Omental fat pad (tissue), 3 donors: ENCODE measurements at regions not wholly inside any gene's neighbourhood (a gene's known extent, or its start where the extent isn't known, plus 50 kb on each side); places are given as distances from the start of the nearest gene placed in this dataset.

Experiments
- ATAC-seq: fragments of 150-250 bp; one replicate; pipeline ENCODE4 v1.9.1; 2016; ENCODE audit warnings: mild to moderate bottlenecking, moderate library complexity; ENCODE audit not compliant: low FRiP score
- DNase-seq: peaks from one replicate; pipeline ENCODE4 v3.0.0-alpha.2; 2019; ENCODE audit warnings: low spot score
- CTCF ChIP-seq, 3 donors: fragments of 450-650 bp; IDR thresholded peaks; one replicate each; pipeline ENCODE4 v1.5.1; 2016 to 2017; ENCODE audit warnings: antibody characterized with exemption in 3 of 3, mild to moderate bottlenecking in 3 of 3, moderate library complexity in 2 of 3

- no peak for TF ChIP-seq CTCF (IDR thresholded peaks at IDR 0.05)
- DNase-seq (no peak), ATAC-seq (no peak)
Measured at GRCh38 chrX:109928596-109929335, 74.1 kb upstream of the TMEM164 start.

- ATAC-seq = no peak
- no peak for TF ChIP-seq CTCF (IDR thresholded peaks at IDR 0.05)
- no peak for DNase-seq
Measured at GRCh38 chrX:109931677-109932076, 71.2 kb upstream of the TMEM164 start.

GRCh38 chrX:109934434-109934833 is 68.5 kb upstream of the TMEM164 start:
- no peak for TF ChIP-seq CTCF (IDR thresholded peaks at IDR 0.05)
- no peak for DNase-seq
- ATAC-seq = no peak

GRCh38 chrX:109934935-109935334 is 68.0 kb upstream of the TMEM164 start:
- no peak for DNase-seq
- no peak for ATAC-seq
- TF ChIP-seq CTCF (IDR thresholded peaks at IDR 0.05) = no peak

- ATAC-seq (no peak), DNase-seq (no peak)
- TF ChIP-seq CTCF (IDR thresholded peaks at IDR 0.05) = no peak
Measured at GRCh38 chrX:109936114-109936513, 66.8 kb upstream of the TMEM164 start.

GRCh38 chrX:109936598-109936997 is 66.3 kb upstream of the TMEM164 start:
- DNase-seq (no peak), ATAC-seq (no peak)
- TF ChIP-seq CTCF (IDR thresholded peaks at IDR 0.05) = no peak

- ATAC-seq = no peak
- TF ChIP-seq CTCF (IDR thresholded peaks at IDR 0.05) = no peak
- no peak for DNase-seq
Measured at GRCh38 chrX:109939498-109939897, 63.4 kb upstream of the TMEM164 start.
